Thyroid gland (tissue), 4 donors: ENCODE measurements at regions not wholly inside any gene's neighbourhood (a gene's known extent, or its start where the extent isn't known, plus 50 kb on each side); places are given as distances from the start of the nearest gene placed in this dataset.
"Not testable (repeated sequence)": the region's sequence is repeated elsewhere in the genome, so short reads cannot be mapped to it uniquely, and the experiment has no call there.

Experiments used
- CTCF ChIP-seq, 6 experiments: fragments of 200-600 bp in 3 of 6; fragments of 450-650 bp in 3 of 6; sonication (generic) in 3 of 6; IDR thresholded peaks; one replicate each; pipeline ENCODE4 v1.5.1; 2016 to 2019; ENCODE audit warnings: antibody characterized with exemption in 6 of 6, mild to moderate bottlenecking in 2 of 6, inconsistent platforms in 1 of 6, moderate library complexity in 1 of 6
- POLR2A ChIP-seq, 2 donors: fragments of 450-650 bp; IDR thresholded peaks; one replicate each; pipeline ENCODE4 v1.6.1; 2017; ENCODE audit warnings: antibody characterized with exemption in 2 of 2, mild to moderate bottlenecking in 2 of 2, moderate library complexity in 1 of 2

DNA sequence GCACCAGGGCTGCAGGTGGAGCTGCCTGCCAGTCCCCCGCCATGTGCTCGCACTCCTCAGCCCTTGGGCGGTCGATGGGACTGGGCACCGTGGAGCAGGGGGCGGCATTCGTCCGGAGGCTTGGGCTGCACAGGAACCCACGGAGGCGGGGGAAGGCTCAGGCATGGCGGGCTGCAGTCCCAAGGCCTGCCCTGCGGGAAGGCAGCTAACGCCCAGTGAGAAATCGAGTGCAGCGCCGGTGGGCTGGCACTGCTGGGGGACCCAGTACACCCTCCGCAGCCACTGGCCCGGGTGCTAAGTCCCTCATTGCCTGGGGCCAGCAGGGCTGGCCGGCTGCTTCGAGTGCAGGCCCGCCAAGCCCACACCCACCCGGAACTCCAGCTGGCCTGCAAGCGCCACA lies 130.5 kb upstream of the RXFP2 start:
- not testable (repeated sequence) for TF ChIP-seq CTCF, POLR2A (IDR thresholded peaks at IDR 0.05)
